Stimulated activated CD8-positive, alpha-beta memory T cell treated with anti-CD3 and anti-CD28 coated beads, Interleukin-15, amount 100 ng/mL, for 1 hour (primary cell): ENCODE measurements at regions not wholly inside any gene's neighbourhood (a gene's known extent, or its start where the extent isn't known, plus 50 kb on each side); places are given as distances from the start of the nearest gene placed in this dataset.
A peak's percentile ranks its signal among the peaks of the same experiment; 100 is the strongest.

Source experiments
- DNase-seq: peaks from one replicate; pipeline ENCODE4 v3.0.0-alpha.2; 2020; ENCODE audit warnings: low read depth

DNA sequence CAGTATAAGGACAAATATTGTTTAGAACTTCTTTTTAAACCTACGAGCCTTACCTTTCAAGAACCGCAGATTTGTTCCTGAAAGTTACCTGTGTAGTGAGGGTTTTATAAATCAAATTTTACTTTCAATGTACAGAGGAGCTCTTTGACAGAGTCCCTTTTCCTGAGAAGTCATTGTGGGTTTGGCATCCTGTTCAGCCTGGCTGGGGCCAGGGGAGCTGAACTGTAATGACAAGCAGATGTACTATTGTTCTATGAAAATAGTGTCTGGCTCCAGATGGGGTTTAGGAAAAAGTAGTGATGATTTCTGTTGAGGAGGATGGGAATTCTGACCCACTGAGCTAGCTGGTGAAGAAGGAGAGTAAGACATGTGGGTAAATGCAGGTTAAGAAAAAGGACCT, 196.2 kb upstream of the PGRMC2 start:
- DNase-seq = no peak

DNA sequence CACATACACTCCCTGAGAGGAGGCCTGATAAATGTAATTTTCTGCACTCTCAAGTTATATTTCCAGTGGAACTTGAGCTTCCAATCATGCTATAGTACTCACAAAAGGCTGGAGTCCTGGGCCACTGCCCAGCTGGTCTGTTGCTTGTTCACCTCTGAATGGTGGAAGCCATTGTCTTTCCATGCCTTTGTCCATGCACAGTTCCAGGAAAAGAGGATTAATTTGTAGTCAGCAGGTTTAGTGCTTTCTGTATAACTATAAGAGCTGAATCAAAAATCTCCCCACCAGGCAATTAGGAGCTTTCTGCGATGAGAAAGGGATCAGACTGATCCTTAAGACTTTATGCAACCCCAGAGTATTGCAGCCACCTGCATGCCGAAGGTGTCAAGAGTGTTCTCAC, 195.4 kb upstream of the PGRMC2 start:
- DNase-seq = no peak

DNA sequence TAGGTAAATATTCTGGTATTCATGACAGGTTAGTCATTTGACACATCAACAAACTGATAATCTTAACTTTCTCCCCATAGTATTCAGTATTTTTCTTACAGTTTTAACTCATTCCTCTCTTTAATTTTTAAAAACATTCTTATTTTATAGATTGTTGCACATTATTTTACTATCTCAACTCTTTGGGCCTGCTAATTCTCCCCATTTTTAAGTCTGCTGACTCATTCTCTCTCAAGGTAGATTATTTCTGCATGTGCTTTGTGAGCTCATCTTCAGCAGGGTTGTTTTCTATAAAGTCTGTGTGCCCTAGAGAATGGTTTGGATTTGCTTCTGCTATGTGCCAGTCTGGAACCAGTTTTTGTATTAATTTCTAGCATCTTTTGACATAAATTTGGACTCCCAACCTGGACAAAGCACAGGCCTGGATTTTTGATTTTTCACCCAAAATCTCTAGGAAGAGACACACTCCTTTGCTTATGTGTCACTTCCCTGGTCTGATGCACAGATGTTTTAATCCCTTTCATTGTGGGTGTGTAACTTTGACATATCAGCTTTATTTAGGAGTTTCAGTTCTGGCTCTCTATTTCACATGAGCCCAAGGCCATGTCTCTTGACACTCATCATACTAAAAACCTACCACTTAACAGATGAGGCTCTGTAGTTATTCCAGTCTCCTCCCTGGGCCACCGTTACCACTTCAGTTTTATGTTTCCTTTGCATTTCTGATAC, 194.3 kb upstream of the PGRMC2 start:
- no peak for DNase-seq

DNA sequence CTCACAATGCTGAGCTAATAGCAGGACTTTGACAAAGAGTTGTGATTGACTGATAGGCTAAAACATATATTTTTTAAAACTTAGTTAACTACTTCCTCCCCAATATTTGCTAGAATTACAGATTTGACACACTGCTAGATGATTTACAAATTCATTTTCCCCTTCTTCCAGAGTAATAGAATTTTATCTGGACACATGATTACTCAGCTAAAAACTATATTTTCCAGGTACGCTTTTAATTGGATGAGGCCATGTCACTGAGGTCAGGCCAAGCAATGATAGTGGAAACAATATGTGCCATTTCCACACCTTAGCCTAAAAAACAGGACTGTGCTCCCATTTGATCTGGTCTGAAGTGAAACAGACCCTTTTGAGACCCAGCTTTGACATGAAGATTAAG, 193.3 kb upstream of the PGRMC2 start:
- no peak for DNase-seq

DNA sequence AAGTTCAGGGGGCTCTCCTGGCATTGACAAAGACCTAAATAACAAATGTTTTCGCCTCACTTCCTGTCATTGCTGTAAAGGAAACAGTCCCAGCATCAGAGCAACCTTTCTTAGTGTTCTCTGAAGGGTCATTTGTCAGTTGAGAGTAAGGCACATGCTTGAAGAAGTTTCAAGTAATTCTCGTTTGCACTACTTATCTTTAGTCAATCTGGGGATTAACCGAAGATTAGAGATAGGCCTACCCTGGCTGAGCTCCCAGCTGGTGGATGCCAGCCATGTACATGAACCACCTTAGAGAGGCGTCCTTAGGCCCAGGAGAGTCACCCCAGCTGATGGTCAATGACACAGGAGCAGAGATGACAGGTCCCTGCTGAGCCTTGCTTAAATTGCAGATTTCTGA, 189.9 kb upstream of the PGRMC2 start:
- no peak for DNase-seq

DNA sequence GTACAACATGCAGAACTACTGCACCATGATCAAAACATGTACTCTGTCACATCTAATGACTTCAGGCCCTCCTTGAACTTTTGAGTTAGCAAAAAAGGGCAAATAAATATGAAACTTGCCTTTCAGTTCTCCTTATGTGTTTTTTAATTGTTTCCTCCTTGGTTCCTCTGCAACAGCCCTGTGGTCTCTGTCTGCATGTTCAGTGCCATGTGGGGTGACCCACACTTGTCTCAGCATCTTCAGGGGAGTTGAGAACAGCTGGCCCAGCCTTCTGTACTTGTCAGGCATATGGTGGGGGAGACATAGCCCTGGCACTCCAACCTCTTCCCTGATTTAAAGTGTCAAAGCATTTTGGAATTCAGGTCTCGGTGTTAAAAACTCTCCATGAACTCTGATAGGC, 188.0 kb upstream of the PGRMC2 start:
- DNase-seq = no peak

DNA sequence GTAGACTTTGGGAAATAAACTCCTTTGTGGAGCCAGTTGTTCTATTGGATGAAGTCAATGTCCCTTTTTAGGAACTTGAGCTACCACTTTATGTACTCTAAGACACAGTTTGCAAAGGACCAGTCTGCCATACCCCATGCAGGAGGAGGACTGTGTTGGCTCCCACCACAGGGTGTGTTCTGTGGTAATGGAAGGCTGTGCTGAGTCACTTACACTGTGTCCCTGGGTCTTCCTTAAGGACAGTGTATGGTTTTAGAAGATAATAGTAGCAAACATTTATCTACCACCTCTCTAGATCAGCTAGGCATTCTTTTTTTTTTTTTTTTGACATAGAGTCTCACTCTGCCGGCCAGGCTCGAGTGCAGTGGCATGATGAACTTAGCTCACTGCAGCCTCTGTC, 184.0 kb upstream of the PGRMC2 start:
- DNase-seq = no peak

DNA sequence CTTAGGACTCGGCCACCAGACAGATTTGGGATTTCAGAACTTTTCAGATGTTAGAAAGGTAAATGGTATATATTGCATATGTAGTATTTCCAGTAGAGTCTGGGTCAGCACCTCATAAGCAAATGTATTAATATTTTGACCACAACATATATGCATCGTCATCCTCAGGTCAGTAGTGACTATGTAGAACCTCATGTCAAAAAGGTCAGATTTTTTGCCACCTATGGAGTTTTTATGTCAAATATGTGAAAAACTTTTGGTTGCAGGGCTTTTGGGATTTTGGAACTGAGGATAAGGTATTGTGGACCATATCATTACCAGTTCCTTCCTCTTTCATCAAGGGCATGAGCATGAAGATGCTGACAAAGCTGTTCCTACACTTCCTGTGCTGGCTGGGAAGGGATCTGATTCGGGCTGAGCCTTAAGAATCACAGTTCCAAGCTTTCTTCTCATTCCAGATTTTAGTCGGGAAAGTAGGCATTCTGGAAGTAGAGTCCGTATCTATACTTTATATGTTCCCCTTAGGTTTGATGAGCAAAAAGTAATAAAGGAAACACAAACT, 183.0 kb upstream of the PGRMC2 start:
- no peak for DNase-seq

DNA sequence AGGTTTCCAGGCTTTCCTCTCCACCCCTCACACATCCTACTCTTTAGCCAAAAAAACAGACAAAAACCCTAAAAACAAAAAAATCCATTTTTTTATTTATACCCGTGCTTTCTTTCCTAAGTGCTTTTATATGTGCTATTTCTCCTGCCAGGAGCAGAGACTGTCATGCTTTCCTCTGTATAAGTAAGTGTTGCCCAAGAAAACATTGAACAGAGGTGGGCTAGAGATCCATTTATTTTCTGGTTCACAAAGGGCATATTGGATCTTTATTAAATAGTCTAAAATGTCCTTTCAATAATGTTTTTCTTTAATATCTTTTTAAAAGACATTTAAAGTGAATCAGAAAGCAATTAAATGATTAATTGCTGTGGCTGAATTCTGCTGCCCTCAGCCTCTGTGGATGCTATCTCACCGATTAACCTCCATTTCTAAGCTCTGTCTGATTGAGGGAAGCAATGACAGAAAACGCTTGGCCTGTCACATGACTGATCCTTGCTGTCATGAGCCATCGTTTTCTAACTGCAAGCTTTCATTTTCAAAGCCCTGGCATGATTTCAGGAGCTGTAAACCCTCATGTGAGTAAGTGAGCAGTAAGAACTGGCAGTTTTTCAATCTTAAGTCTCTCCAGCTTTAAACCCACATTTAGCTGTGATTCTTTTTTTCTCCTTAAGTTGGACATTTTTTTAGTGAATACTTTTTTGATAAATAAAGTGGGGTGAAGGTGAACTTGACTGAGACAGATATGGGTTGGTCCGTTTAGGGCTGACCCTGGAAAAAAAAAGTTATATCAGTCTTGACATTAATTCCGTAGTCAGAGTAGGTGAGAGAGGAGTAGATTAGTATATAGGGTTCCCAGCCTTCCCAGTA, 180.7 kb upstream of the PGRMC2 start:
- DNase-seq = no peak

DNA sequence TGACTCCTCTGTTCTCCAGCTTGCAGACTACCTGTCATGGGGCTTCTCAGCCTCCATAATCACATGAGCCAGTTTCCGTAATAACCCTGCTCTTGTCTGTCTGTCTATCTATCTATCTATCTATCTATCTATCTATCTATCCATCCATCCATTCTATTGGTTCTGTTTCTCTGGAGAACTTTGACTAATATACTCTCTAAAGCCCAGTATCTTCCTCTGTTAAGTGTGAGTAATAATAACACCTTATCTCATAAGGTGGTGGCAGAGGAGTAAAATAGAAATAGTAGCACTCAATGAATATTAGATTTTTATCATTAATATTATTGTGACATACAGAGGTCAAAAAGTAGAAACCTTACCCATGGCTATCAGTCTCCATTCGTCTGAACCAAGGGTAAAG, 177.9 kb upstream of the PGRMC2 start:
- DNase-seq = no peak

DNA sequence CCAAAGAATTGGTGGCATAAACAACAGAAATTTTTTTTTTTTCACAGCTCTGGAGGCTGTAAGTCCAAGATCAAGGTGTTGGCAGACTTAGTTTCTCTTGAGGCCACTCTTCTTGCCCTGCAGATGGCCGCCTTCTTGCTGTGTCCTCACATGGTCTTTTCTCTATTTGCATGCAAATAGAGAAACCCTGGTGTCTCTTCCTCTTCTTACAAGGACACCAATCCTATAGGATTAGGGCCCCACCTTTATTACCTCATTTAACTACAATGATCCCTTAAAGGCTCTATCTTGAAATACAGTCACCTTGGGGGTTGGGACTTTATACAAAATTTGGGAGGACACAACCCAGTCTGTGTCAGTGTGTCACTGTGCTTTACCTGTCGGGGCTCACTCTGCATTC, 175.4 kb upstream of the PGRMC2 start:
- DNase-seq = no peak

DNA sequence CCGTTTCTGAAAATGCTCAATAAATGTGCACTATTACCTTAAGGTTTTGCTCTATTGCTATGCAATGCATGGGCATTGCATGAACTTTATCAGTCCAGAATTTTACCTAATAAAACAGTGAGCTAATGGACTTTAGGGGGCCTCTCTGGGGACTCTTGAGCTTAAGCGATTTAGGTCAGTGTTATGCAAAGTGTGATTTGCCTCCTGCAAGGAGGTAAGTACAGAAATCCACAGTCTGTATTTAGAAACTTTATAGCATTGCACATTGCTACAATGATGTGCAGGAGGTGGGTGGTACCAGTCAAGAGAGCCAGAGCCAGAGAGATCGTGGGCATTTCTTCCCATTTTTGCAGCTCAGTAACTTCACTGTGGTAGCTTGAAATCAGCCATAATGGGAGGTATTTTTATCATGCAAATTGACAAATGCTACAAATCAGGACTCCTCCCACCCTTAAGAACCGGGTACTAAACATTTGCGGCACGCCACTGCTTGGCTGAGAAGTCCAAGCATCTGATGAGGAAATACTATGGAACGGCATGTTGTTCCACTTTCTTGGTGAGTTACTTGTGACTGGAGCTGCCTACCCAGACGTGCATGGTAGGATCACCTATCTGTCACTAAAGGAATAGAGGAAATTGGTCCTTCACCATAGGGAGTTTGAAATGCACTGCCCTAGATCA, 174.6 kb upstream of the PGRMC2 start:
- DNase-seq = no peak

DNA sequence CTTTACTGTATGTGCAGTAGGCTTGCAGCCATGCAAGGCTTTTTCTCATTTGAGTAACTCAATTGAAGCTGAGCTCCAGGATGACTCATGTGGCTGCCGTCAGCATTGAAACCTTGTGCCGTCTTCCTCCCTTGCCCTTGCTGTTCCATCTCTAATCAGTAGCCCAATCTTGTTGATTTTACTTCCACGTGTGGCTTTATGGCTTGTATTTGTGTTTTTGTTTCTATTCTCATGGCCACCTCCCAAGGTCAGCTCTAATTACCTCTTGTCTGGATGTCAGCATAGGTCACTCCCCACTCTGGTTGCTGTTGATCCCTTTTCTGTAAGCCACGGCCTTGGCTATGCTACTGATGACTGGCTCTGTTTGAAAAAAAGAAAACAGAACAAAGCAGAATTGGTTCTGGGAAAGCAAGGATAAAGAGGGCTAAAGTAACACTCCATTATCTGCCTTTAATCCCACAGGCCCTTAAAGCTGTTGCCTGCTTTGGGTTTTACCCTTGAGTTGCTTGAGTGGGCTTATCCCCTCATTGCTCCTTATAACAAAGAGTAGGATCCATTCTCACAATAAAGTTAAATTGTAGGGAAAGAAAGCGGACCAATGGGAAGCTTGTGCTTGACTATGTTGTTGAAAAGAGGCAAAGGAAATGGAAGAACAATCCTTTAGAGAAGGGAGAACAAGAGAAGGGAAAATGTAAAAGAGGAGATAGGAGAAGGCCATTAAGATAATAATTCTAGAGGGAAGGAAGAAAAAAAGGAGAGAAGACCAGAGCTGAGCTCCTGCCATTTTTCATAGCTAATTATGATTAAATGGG, 173.9 kb upstream of the PGRMC2 start:
- DNase-seq = no peak

DNA sequence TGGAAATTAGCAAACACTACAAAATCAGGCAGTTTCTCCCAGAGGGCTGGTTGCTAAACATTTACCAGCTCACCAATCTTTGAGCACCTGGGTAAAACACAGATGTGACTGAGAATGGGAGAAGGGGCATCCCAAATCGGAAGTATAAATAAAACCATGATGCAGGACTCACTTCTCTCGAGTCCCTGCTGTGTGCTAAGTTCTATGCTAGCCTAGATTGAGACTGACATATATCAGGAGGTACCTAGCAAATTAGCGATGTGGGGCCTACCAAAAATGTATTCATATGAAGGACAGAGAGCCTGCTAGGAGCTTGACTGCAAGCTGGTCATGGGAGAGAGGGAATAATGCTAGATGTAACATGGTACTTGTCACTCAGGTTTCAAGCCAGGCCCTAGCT, 171.9 kb upstream of the PGRMC2 start:
- no peak for DNase-seq

DNA sequence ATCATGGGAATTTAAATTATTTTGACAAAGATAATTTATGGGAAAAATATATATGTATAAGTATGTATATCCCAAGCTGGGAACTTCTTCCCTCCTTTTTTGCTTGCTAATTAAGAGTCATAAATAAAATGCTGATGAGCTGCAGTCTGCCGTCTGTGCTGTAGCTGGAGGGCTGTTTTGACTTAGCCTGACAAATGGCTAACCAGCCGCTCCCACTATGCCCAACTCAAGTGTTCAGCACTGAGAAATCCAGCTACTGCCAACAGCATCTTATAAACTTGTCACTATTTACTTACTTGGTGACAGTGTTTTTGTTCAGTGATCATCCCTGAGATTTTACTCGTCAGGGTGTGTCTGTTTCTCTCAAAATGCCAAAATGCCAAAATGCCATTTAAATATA, 171.2 kb upstream of the PGRMC2 start:
- DNase-seq = no peak

DNA sequence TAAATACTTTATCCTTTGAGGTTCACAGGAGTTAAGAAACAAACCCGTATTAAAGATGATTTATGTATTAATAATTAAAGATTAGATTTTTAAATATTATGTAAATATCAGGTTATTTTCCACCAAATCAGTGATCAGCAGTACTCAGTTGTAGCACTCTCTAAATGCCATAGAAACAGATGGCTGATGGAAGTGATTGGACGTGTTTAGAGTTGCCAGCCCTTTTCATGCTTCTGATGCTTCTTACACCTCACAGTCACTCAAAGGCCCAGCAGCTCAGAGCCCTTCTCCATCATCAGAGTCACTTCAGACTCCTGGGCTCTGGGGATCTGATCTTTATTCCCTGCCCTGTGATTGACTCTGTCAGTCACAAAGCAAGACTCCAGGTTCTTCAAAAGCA, 170.1 kb upstream of the PGRMC2 start:
- DNase-seq = no peak

DNA sequence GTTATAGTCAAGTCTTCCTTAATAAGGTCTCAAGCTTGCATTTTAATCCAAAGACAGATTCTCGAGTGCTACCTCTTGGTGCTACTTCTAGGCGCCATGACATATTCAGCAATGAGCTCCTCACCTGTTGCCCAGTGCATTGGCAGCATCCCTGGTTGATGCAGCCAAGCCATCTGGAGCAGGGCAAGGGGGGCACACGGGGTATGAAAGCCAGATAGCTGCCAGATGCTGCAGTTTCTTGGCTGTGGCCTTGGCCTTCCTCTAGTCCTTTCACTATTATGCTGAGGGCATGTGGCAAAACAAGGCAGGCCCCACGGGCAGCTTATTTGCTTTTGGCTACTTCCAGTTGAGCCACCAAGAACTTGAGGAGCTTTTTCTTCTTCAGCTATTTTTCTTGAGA, 168.6 kb upstream of the PGRMC2 start:
- DNase-seq = no peak

DNA sequence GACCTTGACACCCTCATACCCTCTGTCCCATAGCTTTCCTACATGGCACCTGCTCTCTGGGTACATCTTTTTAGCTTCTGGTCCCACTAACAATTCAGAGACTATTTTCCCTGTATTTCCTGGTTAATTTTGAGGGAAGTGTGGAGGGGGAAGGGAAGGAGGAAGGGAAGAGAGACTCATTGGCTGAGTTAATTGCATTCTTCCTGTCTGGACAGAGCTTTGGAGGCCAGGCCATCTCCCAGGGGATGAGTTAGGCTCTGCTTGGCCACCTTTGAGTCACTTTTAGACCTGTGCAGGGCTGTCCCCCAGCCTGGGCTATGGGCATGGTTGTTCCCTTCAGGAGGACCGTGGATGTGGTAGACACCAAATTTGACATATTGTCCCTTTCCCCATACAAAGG, 167.9 kb upstream of the PGRMC2 start:
- DNase-seq = no peak

DNA sequence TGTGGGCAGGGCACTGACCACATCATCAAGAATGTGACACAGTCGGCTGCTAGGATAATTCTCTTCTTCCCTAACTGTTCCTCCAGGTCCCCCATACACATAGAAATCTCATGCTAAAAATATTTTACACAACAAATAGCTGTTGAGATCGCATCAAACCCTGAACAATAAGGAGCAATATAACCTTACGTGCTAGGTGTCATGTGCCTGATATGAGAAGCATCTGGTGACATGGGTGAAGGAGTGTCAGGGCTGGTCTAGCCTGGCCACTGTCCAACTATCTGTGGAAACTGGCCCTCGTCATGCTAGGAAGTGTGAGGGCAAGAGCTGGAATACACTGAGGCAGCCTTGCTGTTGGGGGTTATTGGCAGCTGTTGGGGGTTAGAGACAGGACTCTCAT, 167.3 kb upstream of the PGRMC2 start:
- no peak for DNase-seq

DNA sequence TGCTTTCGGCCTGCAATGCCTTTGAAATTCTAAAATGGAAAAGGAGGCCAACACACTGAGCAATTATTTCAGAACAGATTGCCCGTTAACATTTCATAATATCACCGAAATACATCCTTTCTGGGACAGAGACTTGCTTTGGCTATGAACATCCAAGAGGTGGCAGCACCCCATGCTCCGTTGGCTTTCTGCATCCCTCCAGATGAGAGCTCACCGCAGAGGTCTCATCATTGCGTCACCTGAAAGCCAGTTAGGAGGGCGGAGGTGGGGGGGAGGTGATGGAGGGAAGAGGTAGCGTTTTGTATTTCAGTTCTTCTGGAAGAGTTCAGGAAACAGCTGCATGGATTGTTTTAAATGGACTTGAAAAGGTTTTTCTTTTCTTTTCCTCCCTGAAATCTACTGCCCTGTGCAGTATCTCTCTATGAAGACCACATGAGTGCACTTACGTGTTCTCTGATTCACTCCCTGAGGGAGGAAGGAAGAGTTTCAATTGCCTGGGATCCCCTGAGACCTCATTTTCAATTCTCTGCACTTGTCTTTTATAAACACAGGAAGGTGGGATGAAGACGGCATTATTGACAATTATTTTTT, 166.8 kb upstream of the PGRMC2 start:
- peak; percentile 14 for DNase-seq

DNA sequence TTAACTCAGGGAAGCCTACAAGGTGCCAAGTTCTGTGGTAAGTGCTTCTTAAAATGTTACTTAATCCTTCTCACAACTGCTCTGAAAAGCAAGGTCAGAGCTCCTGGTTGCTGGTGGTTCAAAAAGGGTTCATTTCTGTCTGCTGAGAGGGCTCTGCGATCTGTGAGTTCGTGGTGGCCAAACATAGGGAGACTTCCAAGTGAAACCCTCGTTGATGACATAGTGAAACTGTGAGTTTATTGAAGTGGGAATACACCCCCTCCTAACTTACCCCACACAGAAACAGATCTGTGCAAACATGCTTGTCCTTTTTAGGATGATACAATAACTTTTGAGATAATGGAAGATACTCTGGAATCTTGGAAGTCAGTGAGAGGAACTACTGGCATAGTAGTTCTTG, 164.8 kb upstream of the PGRMC2 start:
- no peak for DNase-seq
